Activated B cell treated with CpG ODN at 0.5 μM for 24 hours (primary cell): ENCODE measurements at regions not wholly inside any gene's neighbourhood (a gene's known extent, or its start where the extent isn't known, plus 50 kb on each side); places are given as distances from the start of the nearest gene placed in this dataset.

Source experiments
- ATAC-seq: fragments of 200-7000 bp; cut with Tn5 transposase; one replicate; pipeline ENCODE4 v1.10.0; 2021; ENCODE audit warnings: low read depth, mild to moderate bottlenecking, moderate library complexity
- CTCF ChIA-PET: fragments of 350-600 bp; sonication (Branson Sonifier 250); formaldehyde crosslinking; loops from one replicate; lab custom pipeline; 2021; ENCODE audit warnings: antibody characterized with exemption; lab: Charles Lee
- POLR2A ChIA-PET: fragments of 350-600 bp; sonication (Branson Sonifier 250); formaldehyde crosslinking; loops from one replicate; lab custom pipeline; 2021; ENCODE audit warnings: antibody characterized with exemption; lab: Charles Lee
- DNase-seq: peaks from one replicate; pipeline ENCODE4 v3.0.0; 2022
- H3K27ac Mint-ChIP-seq: one replicate; pipeline ENCODE4 v1.8.0; 2020; ENCODE audit warnings: mixed read lengths
- H3K27me3 Mint-ChIP-seq: one replicate; pipeline ENCODE4 v1.8.0; 2021; ENCODE audit warnings: mixed read lengths
- H3K36me3 Mint-ChIP-seq: one replicate; pipeline ENCODE4 v1.8.0; 2021; ENCODE audit warnings: low read depth, mixed read lengths
- H3K4me1 Mint-ChIP-seq: one replicate; pipeline ENCODE4 v1.8.0; 2021; ENCODE audit warnings: mixed read lengths
- H3K4me3 Mint-ChIP-seq: one replicate; pipeline ENCODE4 v1.8.0; 2020; ENCODE audit warnings: mild to moderate bottlenecking, mixed read lengths
- H3K9me3 Mint-ChIP-seq: one replicate; pipeline ENCODE4 v1.8.0; 2020; ENCODE audit warnings: mixed read lengths
- CTCF ChIP-seq: fragments of 200-600 bp; IDR thresholded peaks from one replicate; pipeline ENCODE4 v1.8.0; 2022; ENCODE audit warnings: antibody characterized with exemption, mild to moderate bottlenecking
- intact Hi-C: fragments of 100-400 bp; cut with micrococcal nuclease; formaldehyde crosslinking; loops from one replicate; pipeline ENCODE4 v1.15.1; 2024

GRCh38 chr15:37856109-37856508, 78.3 kb upstream of the TMCO5A start:
- no peaks in the 10 kb centered on the region for H3K4me1 Mint-ChIP-seq
- ATAC-seq (no peak), DNase-seq (no peak)
- no peak for TF ChIP-seq CTCF
- H3K4me3 Mint-ChIP-seq: no peak overlapping the region
- POLR2A ChIA-PET: no interaction called here
- H3K36me3 Mint-ChIP-seq: no peaks in the 10 kb centered on the region
- H3K27ac Mint-ChIP-seq: no peak overlapping the region
- H3K27me3 Mint-ChIP-seq: no peaks in the 10 kb centered on the region
- H3K9me3 Mint-ChIP-seq: no peaks in the 10 kb centered on the region
- CTCF ChIA-PET: no interaction called here
- intact Hi-C loops: no loop called here

GRCh38 chr15:37860896-37861295, 73.5 kb upstream of the TMCO5A start:
- CTCF ChIA-PET: no interaction called here
- Mint-ChIP-seq H3K27me3 (no peaks in the 10 kb centered on the region), H3K4me1 (no peaks in the 10 kb centered on the region)

GRCh38 chr15:37865687-37866086, 68.8 kb upstream of the TMCO5A start:
- intact Hi-C loops: no loop called here
- H3K4me1 Mint-ChIP-seq: no peaks in the 10 kb centered on the region
- POLR2A ChIA-PET: no interaction called here

More at GRCh38 chr15:37860896-37861295, 73.5 kb upstream of the TMCO5A start:
- intact Hi-C loops: no loop called here
- DNase-seq: no peak
- no peak overlapping the region for H3K4me3 Mint-ChIP-seq
- no peak overlapping the region for H3K27ac Mint-ChIP-seq
- no peak for ATAC-seq
- TF ChIP-seq CTCF: no peak
- H3K36me3 Mint-ChIP-seq: no peaks in the 10 kb centered on the region
- H3K9me3 Mint-ChIP-seq: no peaks in the 10 kb centered on the region
- POLR2A ChIA-PET: no interaction called here

GRCh38 chr15:37870711-37871110, 63.7 kb upstream of the TMCO5A start:
- no peak for TF ChIP-seq CTCF
- no peaks in the 10 kb centered on the region for H3K9me3 Mint-ChIP-seq
- no peak for DNase-seq
- no peaks in the 10 kb centered on the region for H3K36me3 Mint-ChIP-seq
- H3K4me3 Mint-ChIP-seq: no peak overlapping the region
- ATAC-seq: no peak
- no peak overlapping the region for H3K27ac Mint-ChIP-seq
- POLR2A ChIA-PET: no interaction called here
- CTCF ChIA-PET: interaction anchor here (1.5 kb wide), 1 partner anchor 10 kb away, joined by 4 read pairs; no protein-coding TSS in a partner anchor
- H3K4me1 Mint-ChIP-seq: no peaks in the 10 kb centered on the region
- intact Hi-C loops: no loop called here
- peaks cover 1% of the 10 kb centered on the region for H3K27me3 Mint-ChIP-seq

More at GRCh38 chr15:37865687-37866086, 68.8 kb upstream of the TMCO5A start:
- CTCF ChIA-PET: no interaction called here
- Mint-ChIP-seq H3K27ac (no peak overlapping the region), H3K27me3 (no peaks in the 10 kb centered on the region), H3K4me3 (no peak overlapping the region), H3K9me3 (no peaks in the 10 kb centered on the region), H3K36me3 (no peaks in the 10 kb centered on the region)
- no peak for TF ChIP-seq CTCF
- DNase-seq: no peak
- ATAC-seq: no peak

- no peak for TF ChIP-seq CTCF
- no peaks in the 10 kb centered on the region for H3K9me3 Mint-ChIP-seq
- no peaks in the 10 kb centered on the region for H3K4me1 Mint-ChIP-seq
- ATAC-seq (no peak), DNase-seq (no peak)
- no peak overlapping the region for H3K4me3 Mint-ChIP-seq
- H3K27ac Mint-ChIP-seq: no peak overlapping the region
- ChIA-PET POLR2A (no interaction called here), CTCF (no interaction called here)
- intact Hi-C loops: no loop called here
- no peaks in the 10 kb centered on the region for H3K36me3 Mint-ChIP-seq
- H3K27me3 Mint-ChIP-seq: peaks cover 6% of the 10 kb centered on the region
These were observed 61.8 kb upstream of the TMCO5A start for GRCh38 chr15:37872661-37873060.
